ENCODE measurements at regions not wholly inside any gene's neighbourhood (a gene's known extent, or its start where the extent isn't known, plus 50 kb on each side); places are given as distances from the start of the nearest gene placed in this dataset.

GRCh38 chr3:147640781-147641180 is 231.6 kb downstream of the ZIC1 start:
- H3K36me3 ChIP-seq (ENCODE audit: control insufficient read depth in 1 of 2, insufficient read depth in 2 of 2, low read length in 2 of 2): no peaks in the 10 kb centered on the region
- no peak overlapping the region for H3K4me2 ChIP-seq (ENCODE audit: low read length)
- H3K4me1 ChIP-seq (ENCODE audit: control insufficient read depth in 1 of 2, insufficient read depth in 2 of 2, low read length in 2 of 2): no peaks in the 10 kb centered on the region
- H2BK12ac ChIP-seq (ENCODE audit: low read length): no peak overlapping the region
- no peak for DNase-seq
- no peak overlapping the region for H4K91ac ChIP-seq (ENCODE audit: low read depth, low read length)
- no peaks in the 10 kb centered on the region for H3K79me1 ChIP-seq (ENCODE audit: low read length)
- H3K4me3 ChIP-seq (ENCODE audit: low read depth, low read length): no peak overlapping the region
- H3K4ac ChIP-seq (ENCODE audit: low read depth, low read length): no peak overlapping the region
- H2AFZ ChIP-seq (ENCODE audit: insufficient read depth, low read length, poor library complexity): no peak overlapping the region
- no peak overlapping the region for H2BK120ac ChIP-seq (ENCODE audit: insufficient read depth, low read length, poor library complexity)
- H3K9me3 ChIP-seq (ENCODE audit: insufficient read depth, low read depth, low read length): no peaks in the 10 kb centered on the region
- H3K27me3 ChIP-seq (ENCODE audit: insufficient read depth, low read length): no peaks in the 10 kb centered on the region
- no peak overlapping the region for H3K27ac ChIP-seq (ENCODE audit: low read depth, low read length)
- no peak overlapping the region for H4K12ac ChIP-seq (ENCODE audit: low read depth, low read length)
- H2BK5ac ChIP-seq (ENCODE audit: low read depth, low read length, poor library complexity): no peak overlapping the region
- no peak overlapping the region for H3K18ac ChIP-seq (ENCODE audit: low read length)
- no peaks in the 10 kb centered on the region for H3K79me2 ChIP-seq (ENCODE audit: control insufficient read depth, insufficient read depth, low read length, poor library complexity)
- no peak overlapping the region for H2AK5ac ChIP-seq (ENCODE audit: low read length)
- WGBS (ENCODE audit: extremely low coverage, insufficient coverage, insufficient read length): no CpG with 5 or more reads among the region's 1 CpG
- H3K9ac ChIP-seq (ENCODE audit: low read length): no peak overlapping the region
- H4K8ac ChIP-seq (ENCODE audit: low read depth, low read length): no peak overlapping the region
- H3K23ac ChIP-seq (ENCODE audit: low read length): no peak overlapping the region
- no peak overlapping the region for H3K14ac ChIP-seq (ENCODE audit: low read length)

- no peak for DNase-seq
- Histone ChIP-seq H3K27ac (ENCODE audit: low read depth, low read length) (no peak overlapping the region), H3K79me2 (ENCODE audit: control insufficient read depth, insufficient read depth, low read length, poor library complexity) (no peaks in the 10 kb centered on the region), H4K12ac (ENCODE audit: low read depth, low read length) (no peak overlapping the region), H3K14ac (ENCODE audit: low read length) (no peak overlapping the region), H3K4me1 (ENCODE audit: control insufficient read depth in 1 of 2, insufficient read depth in 2 of 2, low read length in 2 of 2) (peaks cover 0 to 2% of the 10 kb centered on the region in 2 experiments), H3K4me3 (ENCODE audit: low read depth, low read length) (no peak overlapping the region), H2BK120ac (ENCODE audit: insufficient read depth, low read length, poor library complexity) (no peak overlapping the region), H2AK5ac (ENCODE audit: low read length) (no peak overlapping the region), H3K79me1 (ENCODE audit: low read length) (no peaks in the 10 kb centered on the region), H4K8ac (ENCODE audit: low read depth, low read length) (no peak overlapping the region), H2AFZ (ENCODE audit: insufficient read depth, low read length, poor library complexity) (no peak overlapping the region), H3K9me3 (ENCODE audit: insufficient read depth, low read depth, low read length) (no peaks in the 10 kb centered on the region), H3K36me3 (ENCODE audit: control insufficient read depth in 1 of 2, insufficient read depth in 2 of 2, low read length in 2 of 2) (no peaks in the 10 kb centered on the region), H3K4ac (ENCODE audit: low read depth, low read length) (no peak overlapping the region), H3K4me2 (ENCODE audit: low read length) (no peak overlapping the region), H4K91ac (ENCODE audit: low read depth, low read length) (no peak overlapping the region), H3K27me3 (ENCODE audit: insufficient read depth, low read length) (no peaks in the 10 kb centered on the region), H3K23ac (ENCODE audit: low read length) (no peak overlapping the region), H3K9ac (ENCODE audit: low read length) (no peak overlapping the region), H3K18ac (ENCODE audit: low read length) (no peak overlapping the region), H2BK12ac (ENCODE audit: low read length) (no peak overlapping the region), H2BK5ac (ENCODE audit: low read depth, low read length, poor library complexity) (no peak overlapping the region)
- WGBS (ENCODE audit: extremely low coverage, insufficient coverage, insufficient read length): no CpG with 5 or more reads among the region's 1 CpG
These were observed 236.6 kb downstream of the ZIC1 start for GRCh38 chr3:147645761-147646160.

DNA sequence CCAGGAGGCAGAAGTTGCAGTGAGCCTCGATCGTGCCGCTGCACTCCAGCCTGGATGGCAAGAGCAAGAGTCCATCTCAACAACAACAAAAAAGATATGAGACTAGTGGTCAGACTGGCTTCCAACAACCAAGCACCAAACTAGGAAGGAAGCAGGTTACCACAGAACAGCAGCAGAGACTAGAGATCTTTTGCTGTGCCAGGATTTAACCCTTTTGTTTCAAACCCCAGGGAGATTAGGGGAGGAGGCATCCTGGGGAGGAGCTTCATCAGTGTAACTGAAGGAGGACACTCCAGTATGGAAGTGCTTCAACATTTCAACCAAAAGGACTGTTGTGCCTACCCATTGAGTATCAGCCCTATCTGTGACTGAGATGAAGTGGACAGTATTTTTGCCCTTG is 240.3 kb downstream of the ZIC1 start:
- Histone ChIP-seq H3K4ac (ENCODE audit: low read depth, low read length) (no peak overlapping the region), H3K27me3 (ENCODE audit: insufficient read depth, low read length) (no peaks in the 10 kb centered on the region), H3K23ac (ENCODE audit: low read length) (no peak overlapping the region), H3K14ac (ENCODE audit: low read length) (no peak overlapping the region), H3K18ac (ENCODE audit: low read length) (no peak overlapping the region), H3K36me3 (ENCODE audit: control insufficient read depth in 1 of 2, insufficient read depth in 2 of 2, low read length in 2 of 2) (no peaks in the 10 kb centered on the region), H2AFZ (ENCODE audit: insufficient read depth, low read length, poor library complexity) (no peak overlapping the region), H4K91ac (ENCODE audit: low read depth, low read length) (no peak overlapping the region), H3K9me3 (ENCODE audit: insufficient read depth, low read depth, low read length) (no peaks in the 10 kb centered on the region), H3K4me3 (ENCODE audit: low read depth, low read length) (no peak overlapping the region), H3K9ac (ENCODE audit: low read length) (no peak overlapping the region), H3K4me2 (ENCODE audit: low read length) (no peak overlapping the region), H2BK12ac (ENCODE audit: low read length) (no peak overlapping the region), H2BK5ac (ENCODE audit: low read depth, low read length, poor library complexity) (no peak overlapping the region), H3K4me1 (ENCODE audit: control insufficient read depth in 1 of 2, insufficient read depth in 2 of 2, low read length in 2 of 2) (peaks cover 0 to 2% of the 10 kb centered on the region in 2 experiments), H3K27ac (ENCODE audit: low read depth, low read length) (no peak overlapping the region), H4K8ac (ENCODE audit: low read depth, low read length) (no peak overlapping the region), H2AK5ac (ENCODE audit: low read length) (no peak overlapping the region), H4K12ac (ENCODE audit: low read depth, low read length) (no peak overlapping the region), H3K79me2 (ENCODE audit: control insufficient read depth, insufficient read depth, low read length, poor library complexity) (no peaks in the 10 kb centered on the region), H3K79me1 (ENCODE audit: low read length) (no peaks in the 10 kb centered on the region), H2BK120ac (ENCODE audit: insufficient read depth, low read length, poor library complexity) (no peak overlapping the region)
- WGBS (ENCODE audit: extremely low coverage, insufficient coverage, insufficient read length): no CpG with 5 or more reads among the region's 3 CpGs
- no peak for DNase-seq

DNA sequence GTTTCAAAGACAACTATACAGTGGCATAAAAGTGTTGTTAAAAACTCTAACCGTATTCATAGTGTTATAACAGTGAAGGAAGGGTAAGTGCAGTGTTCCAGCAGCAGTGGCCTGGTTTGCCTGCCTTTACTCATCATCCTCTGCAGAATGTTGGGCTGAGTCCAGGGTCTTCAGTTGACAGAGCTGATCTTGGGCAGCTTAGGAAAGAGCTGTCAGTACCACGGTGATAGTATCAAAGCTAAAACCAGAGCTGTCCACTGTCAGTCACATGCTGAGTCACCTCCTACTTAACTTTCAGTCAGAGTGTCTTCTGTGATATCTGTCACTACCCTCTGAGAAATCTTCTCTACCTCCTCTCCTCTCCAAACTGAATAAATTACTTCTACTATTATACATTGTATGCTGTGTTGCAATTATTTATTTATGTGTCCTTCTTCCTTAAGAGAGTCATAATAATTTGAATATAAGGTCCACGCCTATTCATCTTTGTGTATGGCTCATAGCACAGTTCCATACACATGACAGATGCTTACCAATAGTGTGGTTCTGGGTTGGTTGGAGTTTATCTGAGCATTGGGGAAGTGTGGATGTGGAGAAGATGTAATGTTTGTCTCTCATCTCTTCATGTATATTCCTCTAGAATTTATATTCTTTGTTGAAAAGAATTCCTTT is 242.1 kb downstream of the ZIC1 start:
- no peaks in the 10 kb centered on the region for H3K36me3 ChIP-seq (ENCODE audit: control insufficient read depth in 1 of 2, insufficient read depth in 2 of 2, low read length in 2 of 2)
- peaks cover 0 to 2% of the 10 kb centered on the region in 2 experiments for H3K4me1 ChIP-seq (ENCODE audit: control insufficient read depth in 1 of 2, insufficient read depth in 2 of 2, low read length in 2 of 2)
- no peak overlapping the region for H3K4me3 ChIP-seq (ENCODE audit: low read depth, low read length)
- no peak overlapping the region for H4K12ac ChIP-seq (ENCODE audit: low read depth, low read length)
- H2AFZ ChIP-seq (ENCODE audit: insufficient read depth, low read length, poor library complexity): no peak overlapping the region
- no peaks in the 10 kb centered on the region for H3K79me1 ChIP-seq (ENCODE audit: low read length)
- H2BK120ac ChIP-seq (ENCODE audit: insufficient read depth, low read length, poor library complexity): no peak overlapping the region
- H3K14ac ChIP-seq (ENCODE audit: low read length): no peak overlapping the region
- no peak overlapping the region for H3K9ac ChIP-seq (ENCODE audit: low read length)
- no peak overlapping the region for H3K27ac ChIP-seq (ENCODE audit: low read depth, low read length)
- H4K8ac ChIP-seq (ENCODE audit: low read depth, low read length): no peak overlapping the region
- no peaks in the 10 kb centered on the region for H3K79me2 ChIP-seq (ENCODE audit: control insufficient read depth, insufficient read depth, low read length, poor library complexity)
- no peak overlapping the region for H3K18ac ChIP-seq (ENCODE audit: low read length)
- no peak for DNase-seq
- no peak overlapping the region for H2AK5ac ChIP-seq (ENCODE audit: low read length)
- no peak overlapping the region for H3K4me2 ChIP-seq (ENCODE audit: low read length)
- H3K27me3 ChIP-seq (ENCODE audit: insufficient read depth, low read length): no peaks in the 10 kb centered on the region
- H2BK12ac ChIP-seq (ENCODE audit: low read length): no peak overlapping the region
- no peak overlapping the region for H4K91ac ChIP-seq (ENCODE audit: low read depth, low read length)
- WGBS (ENCODE audit: extremely low coverage, insufficient coverage, insufficient read length): no CpG with 5 or more reads among the region's 3 CpGs
- no peak overlapping the region for H3K4ac ChIP-seq (ENCODE audit: low read depth, low read length)
- H2BK5ac ChIP-seq (ENCODE audit: low read depth, low read length, poor library complexity): no peak overlapping the region
- no peaks in the 10 kb centered on the region for H3K9me3 ChIP-seq (ENCODE audit: insufficient read depth, low read depth, low read length)
- no peak overlapping the region for H3K23ac ChIP-seq (ENCODE audit: low read length)

Measured in trophoblast cell (in vitro differentiated cells and primary cell).